ENCODE measurements at regions not wholly inside any gene's neighbourhood (a gene's known extent, or its start where the extent isn't known, plus 50 kb on each side); places are given as distances from the start of the nearest gene placed in this dataset.

DNA sequence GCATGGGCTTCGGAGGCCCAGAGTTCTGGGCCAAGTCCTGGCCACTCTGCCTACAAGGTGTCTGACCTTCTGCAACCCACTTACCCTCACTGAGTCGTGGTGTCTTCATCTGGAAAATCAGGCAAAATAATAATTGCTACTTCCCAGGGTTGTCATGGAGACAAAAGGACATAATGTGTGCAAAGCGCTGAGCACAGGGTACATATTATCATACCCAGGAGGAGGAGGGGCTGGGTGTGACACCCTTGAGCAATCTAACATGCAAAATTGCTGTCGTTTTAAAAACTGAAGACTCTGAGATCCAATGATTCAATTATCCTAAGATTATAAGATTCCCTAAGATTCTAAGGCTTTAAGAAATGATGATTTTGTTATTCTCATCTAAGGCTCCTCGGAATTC, 459.5 kb downstream of the PTPRU start:
- Histone ChIP-seq H3K4me1 (no peaks in the 10 kb centered on the region), H3K9me3 (no peaks in the 10 kb centered on the region), H3K36me3 (replicated peaks) (no peaks in the 10 kb centered on the region), H3K27me3 (ENCODE audit: low read depth) (peaks cover 7% of the 10 kb centered on the region; the same call in 1 of the 2 replicates), H3K4me3 (no peak overlapping the region)
- in situ Hi-C loops (cut with MboI; ENCODE audit: low sequenced_read_pairs), result no loop called here
- no peak for DNase-seq (ENCODE audit: low spot score in 2 of 2)

DNA sequence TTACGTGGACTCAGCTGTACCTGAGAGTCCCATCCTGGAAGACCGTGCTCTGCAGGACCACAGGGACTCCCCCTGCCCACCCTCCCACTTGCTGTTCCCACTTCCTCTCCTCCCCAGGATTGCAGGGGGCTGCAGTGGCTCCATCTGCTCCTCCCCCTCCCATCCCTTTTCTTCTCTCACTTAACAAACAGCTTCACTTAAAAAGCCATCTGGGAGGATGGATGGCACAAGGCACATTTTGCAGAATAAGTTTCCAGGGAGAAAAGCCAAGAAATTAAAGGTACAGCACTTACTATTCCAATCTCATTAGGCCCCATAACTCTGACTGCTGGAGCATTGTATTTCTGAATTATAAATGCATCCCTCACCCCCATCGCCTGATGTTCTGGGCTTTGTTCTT, 458.7 kb downstream of the PTPRU start:
- in situ Hi-C loops (cut with MboI; ENCODE audit: low sequenced_read_pairs), result no loop called here
- Histone ChIP-seq H3K36me3 (replicated peaks) (no peaks in the 10 kb centered on the region), H3K9me3 (no peaks in the 10 kb centered on the region), H3K27me3 (ENCODE audit: low read depth) (peaks cover 14% of the 10 kb centered on the region), H3K4me3 (no peak overlapping the region), H3K4me1 (no peaks in the 10 kb centered on the region)
- no peak for DNase-seq (ENCODE audit: low spot score in 2 of 2)

DNA sequence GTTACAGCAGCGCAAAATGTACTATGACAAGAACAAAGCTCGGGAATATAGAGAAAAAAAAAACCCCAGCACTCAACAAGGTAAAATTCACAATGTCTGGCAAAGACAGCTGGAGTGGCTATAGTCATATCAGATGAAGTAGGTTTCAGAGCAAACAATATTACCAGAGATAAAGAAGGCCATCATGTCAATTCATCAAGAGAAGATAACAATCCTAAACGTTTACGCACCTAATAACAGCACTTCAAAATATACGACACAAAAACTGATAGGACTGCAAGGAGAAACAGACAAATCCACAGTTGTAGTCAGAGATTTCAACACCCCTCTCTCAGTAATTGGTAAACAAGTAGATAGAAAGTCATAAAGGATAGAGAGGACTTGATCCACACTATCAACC, 455.2 kb downstream of the PTPRU start:
- Histone ChIP-seq H3K36me3 (replicated peaks) (no peaks in the 10 kb centered on the region), H3K4me3 (no peak overlapping the region), H3K4me1 (no peaks in the 10 kb centered on the region), H3K27me3 (ENCODE audit: low read depth) (peaks cover 12% of the 10 kb centered on the region), H3K9me3 (no peaks in the 10 kb centered on the region)
- DNase-seq (ENCODE audit: low spot score in 2 of 2), result no peak
- in situ Hi-C loops (cut with MboI; ENCODE audit: low sequenced_read_pairs), result no loop called here

DNA sequence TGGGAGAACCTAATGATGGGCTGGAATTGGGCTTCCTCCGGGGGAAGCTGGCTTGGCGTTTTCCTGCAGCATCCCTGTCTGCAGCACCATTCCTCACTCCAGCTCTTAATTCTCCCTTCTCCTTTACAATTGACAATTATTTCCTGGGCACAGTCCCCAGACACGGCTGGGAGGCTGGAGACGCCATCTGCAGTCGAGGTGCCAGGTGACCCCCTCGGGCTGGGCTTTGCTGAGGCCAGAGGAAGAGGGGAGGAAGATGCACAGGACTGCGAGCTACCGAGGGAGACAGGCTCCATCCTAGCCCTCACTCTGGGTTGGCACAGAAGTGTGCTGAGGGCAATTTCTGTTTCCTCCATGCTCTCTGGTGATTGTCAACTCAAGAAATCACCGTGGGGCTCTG, 453.8 kb downstream of the PTPRU start:
- no peak overlapping the region for H3K4me3 ChIP-seq
- H3K4me1 ChIP-seq, result no peaks in the 10 kb centered on the region
- DNase-seq (ENCODE audit: low spot score in 2 of 2), result no peak
- no peaks in the 10 kb centered on the region for H3K36me3 ChIP-seq (replicated peaks)
- in situ Hi-C loops (cut with MboI; ENCODE audit: low sequenced_read_pairs), result no loop called here
- H3K9me3 ChIP-seq, result no peaks in the 10 kb centered on the region
- peaks cover 14% of the 10 kb centered on the region for H3K27me3 ChIP-seq (ENCODE audit: low read depth)

DNA sequence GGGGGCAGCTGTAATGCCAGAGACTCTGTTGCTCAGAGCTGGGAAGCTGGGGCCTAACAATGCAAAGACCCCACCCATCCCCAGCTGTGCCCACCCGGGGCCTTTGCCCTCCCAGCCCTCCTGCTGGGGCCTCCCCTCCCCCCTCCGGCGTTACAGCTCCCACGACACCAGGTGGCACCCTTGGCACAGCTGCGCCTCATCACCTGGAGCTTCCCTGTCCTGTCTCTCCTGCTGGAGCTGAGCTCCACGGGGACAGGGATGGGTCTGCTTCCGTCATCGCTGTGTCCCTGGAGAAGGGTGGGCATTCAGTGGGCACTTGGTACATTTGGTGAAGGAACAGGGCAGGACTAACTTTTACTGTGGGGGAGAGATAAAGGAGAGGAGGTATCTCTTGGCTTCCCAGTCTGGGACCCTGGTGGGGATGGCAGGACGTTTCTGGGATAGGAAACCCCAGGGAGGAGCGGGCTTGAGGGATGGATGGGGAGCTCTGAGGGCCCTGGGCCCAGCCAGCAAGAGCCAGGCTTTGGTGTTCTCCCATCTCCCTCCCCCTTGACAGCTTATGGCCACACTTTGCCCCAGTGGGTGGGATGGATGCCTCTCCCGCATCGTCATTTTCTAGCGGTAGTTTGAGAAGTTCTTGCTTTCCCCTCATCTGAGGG, 453.2 kb downstream of the PTPRU start:
- H3K27me3 ChIP-seq (ENCODE audit: low read depth), result peaks cover 14% of the 10 kb centered on the region
- no peak for DNase-seq (ENCODE audit: low spot score in 2 of 2)
- no peaks in the 10 kb centered on the region for H3K36me3 ChIP-seq (replicated peaks)
- in situ Hi-C loops (cut with MboI; ENCODE audit: low sequenced_read_pairs), result no loop called here
- H3K4me3 ChIP-seq, result no peak overlapping the region
- no peaks in the 10 kb centered on the region for H3K4me1 ChIP-seq
- no peaks in the 10 kb centered on the region for H3K9me3 ChIP-seq

DNA sequence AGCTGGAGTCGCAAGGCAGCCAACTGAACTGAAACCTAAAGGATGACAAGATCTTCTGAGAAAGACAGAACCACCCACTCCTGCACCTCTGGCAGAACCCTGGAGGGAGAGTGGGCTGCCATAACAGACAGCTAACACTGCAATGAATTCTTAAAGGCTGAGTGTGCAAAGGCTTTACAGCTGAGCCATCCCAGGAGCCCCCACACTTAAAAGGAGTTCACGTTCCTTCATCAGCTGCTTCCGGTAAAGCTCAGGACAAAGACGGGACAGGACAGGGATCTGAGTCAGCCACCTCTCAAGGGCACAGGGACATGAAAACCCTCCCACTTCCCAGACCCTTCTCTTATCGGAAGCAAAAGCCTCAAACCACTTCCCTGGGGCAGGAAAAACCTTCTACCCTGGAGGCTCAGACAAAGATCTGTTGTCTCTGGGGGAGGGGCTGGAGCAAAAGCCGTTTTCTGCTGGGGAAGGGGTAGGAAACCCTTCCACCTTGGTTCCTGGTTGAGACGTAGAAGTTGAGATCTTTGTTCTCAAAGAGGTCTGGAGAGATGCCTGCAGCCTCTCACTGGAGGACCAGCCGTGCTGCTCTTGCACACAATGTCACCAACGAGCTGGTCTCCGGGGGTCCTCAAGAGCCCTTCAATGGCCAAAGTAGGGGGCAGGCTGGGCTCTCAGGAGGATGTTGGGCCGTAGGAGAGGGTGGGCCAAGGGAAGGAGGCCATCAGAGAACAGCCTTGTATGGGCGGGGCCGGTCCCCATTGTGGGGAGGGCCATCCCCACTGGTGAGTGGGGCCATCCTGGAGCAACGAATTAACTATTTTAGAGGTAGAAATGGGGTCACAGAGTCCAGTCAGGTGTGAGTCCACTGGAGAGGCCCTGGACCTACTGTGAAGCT, 452.4 kb downstream of the PTPRU start:
- no peak for DNase-seq (ENCODE audit: low spot score in 2 of 2)
- H3K4me3 ChIP-seq, result no peak overlapping the region
- in situ Hi-C loops (cut with MboI; ENCODE audit: low sequenced_read_pairs), result no loop called here

DNA sequence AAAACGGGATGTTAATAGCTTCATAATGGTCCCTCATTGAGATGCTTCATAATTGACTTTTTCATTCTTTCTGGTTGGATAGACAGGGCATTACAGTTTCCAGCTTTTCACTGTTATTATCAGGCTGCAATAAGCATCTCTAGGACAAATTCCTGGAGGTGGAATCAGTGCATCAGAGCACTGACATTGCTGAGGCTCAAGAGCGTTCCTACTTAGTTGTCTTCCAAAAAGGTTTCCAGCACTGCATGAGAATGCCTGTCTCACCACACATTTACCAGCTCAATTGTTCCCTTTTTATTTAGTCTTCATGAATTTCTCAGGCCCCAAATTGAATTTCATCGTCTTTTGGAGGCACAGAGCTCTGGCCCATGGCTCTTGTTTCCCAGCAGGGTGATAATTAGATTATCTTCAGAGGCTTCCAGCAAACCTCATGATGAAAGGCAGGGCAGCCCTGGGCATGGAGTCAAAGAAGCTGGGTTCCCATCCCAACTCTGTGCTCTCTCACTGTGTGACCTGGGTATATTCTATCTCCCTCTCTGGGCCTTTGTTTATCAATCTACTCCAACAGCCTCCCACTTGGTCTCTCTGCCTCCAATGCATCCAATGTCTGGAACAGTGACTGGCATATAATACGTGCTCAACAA, 451.4 kb downstream of the PTPRU start:
- no peak for DNase-seq (ENCODE audit: low spot score in 2 of 2)
- Histone ChIP-seq H3K27me3 (ENCODE audit: low read depth) (peaks cover 14% of the 10 kb centered on the region), H3K4me3 (no peak overlapping the region), H3K9me3 (no peaks in the 10 kb centered on the region), H3K36me3 (replicated peaks) (no peaks in the 10 kb centered on the region), H3K4me1 (no peaks in the 10 kb centered on the region)
- in situ Hi-C loops (cut with MboI; ENCODE audit: low sequenced_read_pairs), result no loop called here

More for the DNA sequence above, 452.4 kb downstream of the PTPRU start:
- Histone ChIP-seq H3K4me1 (no peaks in the 10 kb centered on the region), H3K9me3 (no peaks in the 10 kb centered on the region), H3K36me3 (replicated peaks) (no peaks in the 10 kb centered on the region), H3K27me3 (ENCODE audit: low read depth) (peaks cover 14% of the 10 kb centered on the region)

DNA sequence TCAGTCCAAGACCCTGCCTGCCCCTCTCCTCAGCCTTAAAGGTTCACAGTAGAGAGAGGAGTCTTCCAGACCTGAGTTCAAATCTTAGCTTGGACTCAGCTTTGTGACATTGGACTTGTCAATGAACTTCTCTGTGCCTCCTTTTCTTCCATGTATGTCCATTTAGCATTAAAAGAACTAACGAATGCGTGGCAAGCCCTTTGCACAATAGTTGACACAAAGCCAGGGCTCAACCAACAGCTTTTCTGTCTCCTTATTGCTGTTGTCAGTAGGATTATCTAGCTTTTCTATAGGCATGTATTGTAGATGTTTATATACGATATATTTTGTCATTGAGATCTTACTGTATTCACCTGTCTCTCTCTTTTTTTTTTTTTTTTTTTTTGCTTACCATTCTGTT, 450.8 kb downstream of the PTPRU start:
- Histone ChIP-seq H3K4me3 (no peak overlapping the region), H3K9me3 (no peaks in the 10 kb centered on the region), H3K36me3 (replicated peaks) (no peaks in the 10 kb centered on the region), H3K27me3 (ENCODE audit: low read depth) (peaks cover 14% of the 10 kb centered on the region), H3K4me1 (no peaks in the 10 kb centered on the region)
- in situ Hi-C loops (cut with MboI; ENCODE audit: low sequenced_read_pairs), result no loop called here
- no peak for DNase-seq (ENCODE audit: low spot score in 2 of 2)

DNA sequence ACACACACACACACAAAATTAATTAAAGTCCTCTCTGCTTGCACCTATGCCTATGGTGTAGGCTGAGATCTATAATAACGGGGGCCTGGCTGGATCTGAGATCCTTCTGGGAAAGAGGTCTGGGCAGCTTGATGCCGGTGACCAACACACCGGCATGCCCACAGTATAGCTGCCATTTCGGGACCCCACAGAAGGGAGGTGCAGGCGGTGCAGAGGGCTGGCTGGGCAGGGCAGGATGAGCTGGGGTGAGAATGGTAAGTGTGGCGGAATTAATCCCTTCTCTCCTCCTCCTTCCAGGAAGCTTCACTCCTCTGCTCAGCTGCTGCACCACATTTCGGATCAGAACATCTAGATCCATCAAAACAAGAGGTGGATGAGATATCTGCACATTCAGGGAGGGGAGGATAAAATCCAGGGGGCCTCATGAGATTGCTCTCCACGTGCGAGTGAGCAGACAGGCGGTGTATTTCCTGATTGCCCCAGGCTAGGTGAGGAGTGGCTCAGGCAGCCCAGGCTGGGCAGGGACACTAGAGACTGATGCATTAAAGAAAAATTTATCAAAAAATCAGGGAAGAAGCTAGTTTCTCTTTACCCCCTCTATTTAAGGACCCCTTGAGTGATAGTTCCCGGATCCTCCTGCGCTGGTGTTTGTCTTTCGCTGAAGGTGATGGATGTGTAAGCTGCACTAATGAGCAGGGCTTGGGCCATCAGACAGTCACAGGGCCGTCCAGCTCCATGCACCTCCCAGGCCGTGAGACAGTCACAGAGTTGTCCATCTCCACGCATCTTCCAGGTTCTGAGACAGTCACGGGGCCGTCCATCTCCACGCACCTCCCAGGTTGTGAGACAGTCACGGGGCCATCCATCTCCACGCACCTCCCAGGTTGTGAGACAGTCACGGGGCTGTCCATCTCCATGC, 449.9 kb downstream of the PTPRU start:
- H3K27me3 ChIP-seq (ENCODE audit: low read depth), result peaks cover 14% of the 10 kb centered on the region
- no peak overlapping the region for H3K4me3 ChIP-seq
- DNase-seq (ENCODE audit: low spot score in 2 of 2), result no peak
- in situ Hi-C loops (cut with MboI; ENCODE audit: low sequenced_read_pairs), result no loop called here
- no peaks in the 10 kb centered on the region for H3K4me1 ChIP-seq
- H3K9me3 ChIP-seq, result no peaks in the 10 kb centered on the region
- no peaks in the 10 kb centered on the region for H3K36me3 ChIP-seq (replicated peaks)

DNA sequence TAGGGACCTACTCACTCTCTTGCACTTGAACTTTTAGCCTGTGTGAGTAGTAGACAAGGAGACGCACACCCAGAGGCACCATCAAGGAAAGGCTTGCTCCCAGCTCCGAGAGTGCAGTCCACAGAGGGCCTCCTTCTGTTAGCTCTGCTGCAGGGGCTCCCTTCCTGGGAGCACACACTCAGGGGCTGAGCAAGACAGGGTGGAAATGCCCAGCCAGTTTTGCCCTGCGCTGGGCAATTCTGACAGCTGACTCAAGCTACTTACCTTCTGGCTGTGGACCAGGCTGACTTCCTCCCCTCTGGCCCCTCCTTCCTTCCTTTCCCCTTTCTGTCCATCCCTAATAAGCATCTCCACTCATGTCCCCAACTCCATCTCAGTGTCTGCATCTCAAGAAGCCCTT, 449.1 kb downstream of the PTPRU start:
- no peaks in the 10 kb centered on the region for H3K4me1 ChIP-seq
- H3K4me3 ChIP-seq, result no peak overlapping the region
- H3K36me3 ChIP-seq (replicated peaks), result no peaks in the 10 kb centered on the region
- peaks cover 10% of the 10 kb centered on the region for H3K27me3 ChIP-seq (ENCODE audit: low read depth)
- H3K9me3 ChIP-seq, result no peaks in the 10 kb centered on the region
- in situ Hi-C loops (cut with MboI; ENCODE audit: low sequenced_read_pairs), result no loop called here
- DNase-seq (ENCODE audit: low spot score in 2 of 2), result no peak

DNA sequence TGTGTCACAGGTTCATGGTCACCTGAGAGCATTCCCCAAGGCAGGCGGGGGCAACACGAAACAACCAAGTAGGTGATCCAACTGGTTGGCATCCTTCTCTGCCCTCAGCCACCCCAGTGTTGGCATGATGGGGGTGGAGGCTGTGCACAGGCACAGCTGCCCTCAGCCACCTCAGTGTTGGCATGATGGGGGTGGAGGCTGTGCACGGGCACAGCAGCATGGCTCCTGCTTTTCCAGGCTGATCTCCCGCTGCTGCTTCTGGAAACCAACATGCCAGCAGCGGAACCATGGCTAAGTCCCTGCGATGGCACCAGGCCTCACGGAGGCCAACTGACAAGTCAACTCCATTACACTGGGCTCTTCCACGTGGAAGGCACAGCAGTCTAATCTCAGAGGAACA, 447.8 kb downstream of the PTPRU start:
- peaks cover 7% of the 10 kb centered on the region; the same call in 1 of the 2 replicates for H3K27me3 ChIP-seq (ENCODE audit: low read depth)
- DNase-seq (ENCODE audit: low spot score in 2 of 2), result no peak

DNA sequence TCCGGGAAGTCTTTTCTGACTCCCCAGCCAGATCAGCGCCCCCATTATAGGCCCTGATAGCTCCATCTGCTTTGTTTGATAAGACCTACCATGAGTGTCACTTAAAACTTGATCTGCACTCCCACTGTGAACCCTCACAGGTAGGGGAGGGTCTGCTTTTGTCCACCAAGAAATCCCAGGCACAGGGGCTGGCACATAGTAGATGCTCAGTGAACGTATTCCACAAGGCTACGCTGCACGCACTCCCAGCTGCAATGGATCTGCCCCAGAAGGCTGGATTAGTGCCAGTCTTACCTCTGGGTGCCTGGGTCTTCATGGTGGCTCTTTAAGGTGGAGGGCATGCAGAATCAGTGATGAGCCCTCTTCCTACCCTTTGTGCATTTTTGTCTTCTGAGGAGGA, 447.1 kb downstream of the PTPRU start:
- H3K27me3 ChIP-seq (ENCODE audit: low read depth), result peaks cover 7% of the 10 kb centered on the region; the same call in 1 of the 2 replicates
- H3K36me3 ChIP-seq (replicated peaks), result no peaks in the 10 kb centered on the region
- no peaks in the 10 kb centered on the region for H3K9me3 ChIP-seq
- H3K4me1 ChIP-seq, result no peaks in the 10 kb centered on the region
- in situ Hi-C loops (cut with MboI; ENCODE audit: low sequenced_read_pairs), result no loop called here
- H3K4me3 ChIP-seq, result no peak overlapping the region
- no peak for DNase-seq (ENCODE audit: low spot score in 2 of 2)

More for the DNA sequence above, 447.8 kb downstream of the PTPRU start:
- in situ Hi-C loops (cut with MboI; ENCODE audit: low sequenced_read_pairs), result no loop called here
- Histone ChIP-seq H3K9me3 (no peaks in the 10 kb centered on the region), H3K36me3 (replicated peaks) (no peaks in the 10 kb centered on the region), H3K4me3 (no peak overlapping the region), H3K4me1 (no peaks in the 10 kb centered on the region)

DNA sequence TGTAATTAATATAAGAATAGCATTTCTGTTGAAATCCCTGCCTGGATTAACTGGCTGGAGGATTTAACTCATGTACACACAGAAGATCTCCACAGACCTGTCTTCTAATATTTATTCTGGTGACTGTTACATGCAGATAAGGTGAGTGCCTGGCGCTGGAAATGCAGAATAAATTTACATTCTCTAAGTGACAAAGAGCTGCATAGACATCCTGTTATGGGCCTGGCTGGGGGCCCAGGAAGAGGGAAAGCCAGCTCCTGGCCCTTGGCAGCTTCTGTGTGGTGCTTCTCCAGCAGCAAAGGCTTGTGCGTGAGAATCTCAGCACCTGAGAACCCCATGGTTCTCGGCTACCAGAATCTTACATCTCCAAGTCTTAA, 446.6 kb downstream of the PTPRU start:
- no peaks in the 10 kb centered on the region for H3K4me1 ChIP-seq
- no peak for DNase-seq (ENCODE audit: low spot score in 2 of 2)
- peaks cover 4% of the 10 kb centered on the region; the same call in 1 of the 2 replicates for H3K27me3 ChIP-seq (ENCODE audit: low read depth)
- in situ Hi-C loops (cut with MboI; ENCODE audit: low sequenced_read_pairs), result no loop called here
- no peak overlapping the region for H3K4me3 ChIP-seq
- no peaks in the 10 kb centered on the region for H3K9me3 ChIP-seq
- no peaks in the 10 kb centered on the region for H3K36me3 ChIP-seq (replicated peaks)

Data from HAP-1 (cell line).